ENCODE measurements at regions not wholly inside any gene's neighbourhood (a gene's known extent, or its start where the extent isn't known, plus 50 kb on each side); places are given as distances from the start of the nearest gene placed in this dataset.

GRCh38 chr5:143987751-143988560 is 176.0 kb downstream of the HMHB1 start:
- TF ChIP-seq, protein P1, sequence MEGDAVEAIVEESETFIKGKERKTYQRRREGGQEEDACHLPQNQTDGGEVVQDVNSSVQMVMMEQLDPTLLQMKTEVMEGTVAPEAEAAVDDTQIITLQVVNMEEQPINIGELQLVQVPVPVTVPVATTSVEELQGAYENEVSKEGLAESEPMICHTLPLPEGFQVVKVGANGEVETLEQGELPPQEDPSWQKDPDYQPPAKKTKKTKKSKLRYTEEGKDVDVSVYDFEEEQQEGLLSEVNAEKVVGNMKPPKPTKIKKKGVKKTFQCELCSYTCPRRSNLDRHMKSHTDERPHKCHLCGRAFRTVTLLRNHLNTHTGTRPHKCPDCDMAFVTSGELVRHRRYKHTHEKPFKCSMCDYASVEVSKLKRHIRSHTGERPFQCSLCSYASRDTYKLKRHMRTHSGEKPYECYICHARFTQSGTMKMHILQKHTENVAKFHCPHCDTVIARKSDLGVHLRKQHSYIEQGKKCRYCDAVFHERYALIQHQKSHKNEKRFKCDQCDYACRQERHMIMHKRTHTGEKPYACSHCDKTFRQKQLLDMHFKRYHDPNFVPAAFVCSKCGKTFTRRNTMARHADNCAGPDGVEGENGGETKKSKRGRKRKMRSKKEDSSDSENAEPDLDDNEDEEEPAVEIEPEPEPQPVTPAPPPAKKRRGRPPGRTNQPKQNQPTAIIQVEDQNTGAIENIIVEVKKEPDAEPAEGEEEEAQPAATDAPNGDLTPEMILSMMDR (IDR thresholded peaks at IDR 0.05; ENCODE audit: insufficient read depth, low read depth, low read length, missing control alignments): no peak
- H3K4me3 ChIP-seq (ENCODE audit: low read length): no peak overlapping the region

GRCh38 chr5:143992496-143992895 is 178.0 kb downstream of the YIPF5 start:
- TF ChIP-seq, protein P1 (IDR thresholded peaks at IDR 0.05; ENCODE audit: insufficient read depth, low read depth, low read length, missing control alignments): no peak
- no peak for DNase-seq (ENCODE audit: low read depth)
- no peak overlapping the region for H3K4me3 ChIP-seq (ENCODE audit: low read length)

More at GRCh38 chr5:143987751-143988560, 176.0 kb downstream of the HMHB1 start:
- no peak for DNase-seq (ENCODE audit: low read depth)

- DNase-seq (ENCODE audit: low read depth): no peak
- H3K4me3 ChIP-seq (ENCODE audit: low read length): no peak overlapping the region
- TF ChIP-seq, protein P1 (IDR thresholded peaks at IDR 0.05; ENCODE audit: insufficient read depth, low read depth, low read length, missing control alignments): no peak
Measured at GRCh38 chr5:144002876-144003275, 167.6 kb downstream of the YIPF5 start.

DNA sequence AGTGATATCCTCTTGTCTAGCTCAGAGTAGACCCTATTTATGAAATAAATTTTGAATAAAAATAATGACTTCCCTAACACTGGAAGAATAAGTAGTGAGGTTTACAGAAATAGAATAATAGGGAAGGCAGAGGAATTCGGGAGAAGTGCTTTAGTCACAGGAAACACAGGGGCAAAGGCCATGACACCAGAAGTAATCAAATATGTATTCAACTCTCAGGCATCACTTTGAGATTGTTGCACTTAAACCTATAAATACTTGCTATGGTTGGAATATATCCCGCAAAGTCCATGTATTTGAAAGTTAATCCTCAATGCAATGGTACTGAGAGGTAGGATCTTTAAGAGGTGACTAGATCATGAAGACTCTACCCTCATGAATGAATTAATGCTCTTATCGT is 166.8 kb downstream of the YIPF5 start:
- no peak for DNase-seq (ENCODE audit: low read depth)
- TF ChIP-seq, protein P1 (IDR thresholded peaks at IDR 0.05; ENCODE audit: insufficient read depth, low read depth, low read length, missing control alignments): no peak
- H3K4me3 ChIP-seq (ENCODE audit: low read length): no peak overlapping the region

DNA sequence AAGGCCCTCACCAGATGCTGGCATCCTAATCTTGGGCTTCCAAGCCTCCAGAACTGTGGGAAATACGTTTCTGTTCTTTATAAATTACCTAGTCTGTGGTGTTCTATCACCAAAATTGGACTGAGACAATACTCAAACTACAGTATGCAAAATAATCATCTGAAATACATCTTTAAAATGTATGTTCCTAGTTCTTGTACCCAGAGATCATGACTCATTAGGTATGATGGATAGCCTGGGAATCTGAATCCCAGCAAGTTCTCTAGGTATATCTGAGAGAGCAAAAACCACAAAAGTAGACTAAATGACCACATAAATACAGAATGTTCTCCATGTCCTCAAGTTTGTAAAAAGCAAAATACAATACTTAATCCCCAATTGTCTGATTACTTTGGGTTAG is 166.3 kb downstream of the YIPF5 start:
- TF ChIP-seq, protein P1 (IDR thresholded peaks at IDR 0.05; ENCODE audit: insufficient read depth, low read depth, low read length, missing control alignments): no peak
- no peak overlapping the region for H3K4me3 ChIP-seq (ENCODE audit: low read length)
- DNase-seq (ENCODE audit: low read depth): no peak

DNA sequence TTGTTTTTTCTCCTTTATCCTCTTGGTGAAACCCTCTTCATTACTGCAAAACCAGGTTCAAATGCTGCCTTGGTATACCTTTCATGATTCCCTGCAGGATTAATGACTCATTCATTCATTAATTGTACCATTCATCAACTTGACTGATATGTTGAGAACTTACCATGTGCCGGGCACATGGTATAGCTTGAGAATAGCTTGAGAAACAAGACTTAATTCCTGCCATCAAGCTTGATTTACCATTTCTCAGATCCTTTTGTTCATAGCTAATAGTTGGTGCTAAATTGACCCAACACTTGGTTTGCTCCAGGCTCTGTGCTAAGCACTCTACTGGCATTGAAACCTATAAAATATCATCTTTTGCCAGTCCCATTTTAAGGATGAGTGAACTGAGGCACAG is 165.7 kb downstream of the YIPF5 start:
- no peak for DNase-seq (ENCODE audit: low read depth)
- TF ChIP-seq, protein P1 (IDR thresholded peaks at IDR 0.05; ENCODE audit: insufficient read depth, low read depth, low read length, missing control alignments): no peak

DNA sequence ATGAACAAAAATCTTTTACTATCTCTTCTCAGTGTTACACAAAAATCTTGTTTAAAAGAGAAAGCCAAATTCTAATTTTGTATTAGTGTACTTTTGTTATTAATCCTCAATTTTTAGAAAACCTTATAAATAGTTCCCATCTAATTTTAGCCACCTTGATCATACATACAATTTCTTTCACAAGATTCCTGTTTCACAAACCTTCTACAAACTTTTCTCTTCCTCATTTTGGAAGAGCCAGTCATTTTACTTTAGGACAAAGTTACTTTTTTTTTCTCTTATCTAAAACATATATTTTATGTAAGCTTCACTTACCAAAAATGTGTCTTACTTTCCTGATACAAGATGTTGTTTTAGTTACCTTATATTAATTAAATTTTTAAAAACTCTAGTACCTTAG is 161.3 kb downstream of the YIPF5 start:
- DNase-seq (ENCODE audit: low read depth): no peak
- TF ChIP-seq, protein P1 (IDR thresholded peaks at IDR 0.05; ENCODE audit: insufficient read depth, low read depth, low read length, missing control alignments): no peak
- H3K4me3 ChIP-seq (ENCODE audit: low read length): no peak overlapping the region

More for the DNA sequence above, 165.7 kb downstream of the YIPF5 start:
- H3K4me3 ChIP-seq (ENCODE audit: low read length): no peak overlapping the region
